SKM-1 (cell line): ENCODE measurements at regions not wholly inside any gene's neighbourhood (a gene's known extent, or its start where the extent isn't known, plus 50 kb on each side); places are given as distances from the start of the nearest gene placed in this dataset.
"Not testable (repeated sequence)": the region's sequence is repeated elsewhere in the genome, so short reads cannot be mapped to it uniquely, and the experiment has no call there.

ENCODE experiments used
- DNase-seq: peaks from one replicate; lab custom pipeline; 2025; ENCODE audit not compliant: unreplicated experiment; lab: John Stamatoyannopoulos, UW

- no peak for DNase-seq
These were observed 154.8 kb upstream of the MAP2 start for GRCh38 chr2:209269024-209269423.

GRCh38 chr2:209276000-209276399, 147.8 kb upstream of the MAP2 start:
- DNase-seq, result no peak

- DNase-seq, result no peak
These were observed 146.4 kb upstream of the MAP2 start for GRCh38 chr2:209277444-209277843.

GRCh38 chr2:209298601-209299000, 125.2 kb upstream of the MAP2 start:
- no peak for DNase-seq

- not testable (repeated sequence) for DNase-seq
These were observed 124.4 kb upstream of the MAP2 start for GRCh38 chr2:209299478-209299877.

GRCh38 chr2:209300766-209301165, 123.1 kb upstream of the MAP2 start:
- not testable (repeated sequence) for DNase-seq

- no peak for DNase-seq
These were observed 118.8 kb upstream of the MAP2 start for GRCh38 chr2:209305026-209305425.

- DNase-seq, result no peak
These were observed 118.1 kb upstream of the MAP2 start for GRCh38 chr2:209305746-209306196.

- DNase-seq, result no peak
These were observed 116.5 kb upstream of the MAP2 start for GRCh38 chr2:209307161-209308001.

GRCh38 chr2:209308415-209308814, 115.4 kb upstream of the MAP2 start:
- DNase-seq, result no peak

GRCh38 chr2:209311948-209312347, 111.9 kb upstream of the MAP2 start:
- DNase-seq, result no peak

GRCh38 chr2:209312450-209312849, 111.4 kb upstream of the MAP2 start:
- not testable (repeated sequence) for DNase-seq

GRCh38 chr2:209314653-209315052, 109.2 kb upstream of the MAP2 start:
- DNase-seq, result no peak

GRCh38 chr2:209316141-209316540, 107.7 kb upstream of the MAP2 start:
- no peak for DNase-seq

- no peak for DNase-seq
These were observed 102.8 kb upstream of the MAP2 start for GRCh38 chr2:209321076-209321475.

- no peak for DNase-seq
These were observed 102.3 kb upstream of the MAP2 start for GRCh38 chr2:209321581-209321980.

GRCh38 chr2:209322041-209322440, 101.8 kb upstream of the MAP2 start:
- DNase-seq, result no peak

- no peak for DNase-seq
These were observed 100.8 kb upstream of the MAP2 start for GRCh38 chr2:209322905-209323512.

- DNase-seq, result no peak
These were observed 100.1 kb upstream of the MAP2 start for GRCh38 chr2:209323738-209324137.

- DNase-seq, result no peak
These were observed 99.6 kb upstream of the MAP2 start for GRCh38 chr2:209324281-209324680.

- DNase-seq, result no peak
These were observed 92.5 kb upstream of the MAP2 start for GRCh38 chr2:209331291-209331844.
